Uterus (tissue), 2 donors: ENCODE measurements at regions not wholly inside any gene's neighbourhood (a gene's known extent, or its start where the extent isn't known, plus 50 kb on each side); places are given as distances from the start of the nearest gene placed in this dataset.

Experiments
- POLR2A ChIP-seq, 2 donors: fragments of 450-650 bp; IDR thresholded peaks; one replicate each; pipeline ENCODE4 v1.6.1; 2016; ENCODE audit warnings: antibody characterized with exemption in 2 of 2, mild to moderate bottlenecking in 1 of 2, moderate library complexity in 1 of 2
- TF ChIP-seq, protein P1 (sequence below), 4 experiments: fragments of 200-600 bp in 2 of 4; fragments of 450-650 bp in 2 of 4; sonication (generic) in 2 of 4; IDR thresholded peaks; one replicate each; pipeline ENCODE4 v1.5.1; 2016 to 2019; ENCODE audit warnings: antibody characterized with exemption in 4 of 4, mild to moderate bottlenecking in 2 of 4, moderate library complexity in 1 of 4

DNA sequence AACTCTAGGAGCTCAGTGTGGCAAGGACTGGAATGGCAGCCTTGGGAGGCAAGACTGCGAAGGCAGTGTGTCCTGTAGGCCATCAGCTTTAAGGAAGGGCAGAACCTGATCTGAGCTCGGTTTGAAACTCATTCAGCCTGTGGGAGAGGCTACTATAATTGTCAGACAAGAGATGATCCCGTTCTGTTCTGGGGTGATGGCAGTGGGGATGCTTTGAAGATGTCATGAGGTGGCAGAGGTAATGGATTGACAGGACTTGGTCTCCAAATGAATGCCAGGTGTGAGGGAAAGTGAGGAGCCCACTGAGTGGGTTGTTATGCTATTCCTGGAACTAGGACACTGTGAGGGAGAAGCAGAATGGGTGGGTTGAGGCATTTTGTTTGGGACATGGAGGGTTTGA lies 144.9 kb downstream of the PJA1 start:
- no peak for TF ChIP-seq POLR2A (IDR thresholded peaks at IDR 0.05)
- TF ChIP-seq, protein P1, sequence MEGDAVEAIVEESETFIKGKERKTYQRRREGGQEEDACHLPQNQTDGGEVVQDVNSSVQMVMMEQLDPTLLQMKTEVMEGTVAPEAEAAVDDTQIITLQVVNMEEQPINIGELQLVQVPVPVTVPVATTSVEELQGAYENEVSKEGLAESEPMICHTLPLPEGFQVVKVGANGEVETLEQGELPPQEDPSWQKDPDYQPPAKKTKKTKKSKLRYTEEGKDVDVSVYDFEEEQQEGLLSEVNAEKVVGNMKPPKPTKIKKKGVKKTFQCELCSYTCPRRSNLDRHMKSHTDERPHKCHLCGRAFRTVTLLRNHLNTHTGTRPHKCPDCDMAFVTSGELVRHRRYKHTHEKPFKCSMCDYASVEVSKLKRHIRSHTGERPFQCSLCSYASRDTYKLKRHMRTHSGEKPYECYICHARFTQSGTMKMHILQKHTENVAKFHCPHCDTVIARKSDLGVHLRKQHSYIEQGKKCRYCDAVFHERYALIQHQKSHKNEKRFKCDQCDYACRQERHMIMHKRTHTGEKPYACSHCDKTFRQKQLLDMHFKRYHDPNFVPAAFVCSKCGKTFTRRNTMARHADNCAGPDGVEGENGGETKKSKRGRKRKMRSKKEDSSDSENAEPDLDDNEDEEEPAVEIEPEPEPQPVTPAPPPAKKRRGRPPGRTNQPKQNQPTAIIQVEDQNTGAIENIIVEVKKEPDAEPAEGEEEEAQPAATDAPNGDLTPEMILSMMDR (IDR thresholded peaks at IDR 0.05), result no peak
